Keratinocyte (primary cell): ENCODE measurements at regions not wholly inside any gene's neighbourhood (a gene's known extent, or its start where the extent isn't known, plus 50 kb on each side); places are given as distances from the start of the nearest gene placed in this dataset.

Experiments used
- EZH2 ChIP-seq: IDR thresholded peaks from one replicate; pipeline ENCODE4 v1.6.1; 2012; ENCODE audit warnings: inconsistent platforms, mild to moderate bottlenecking, low read length, moderate library complexity
- TF ChIP-seq, protein P1 (sequence below), 3 experiments: IDR thresholded peaks in 1 of 3; conservative IDR thresholded peaks in 1 of 3; optimal IDR thresholded peaks in 1 of 3; 2 replicates in 2 of 3; 3 replicates in 1 of 3; pipeline versions ENCODE3 to v1.5.1; 2011; ENCODE audit warnings: low read length in 3 of 3, mild to moderate bottlenecking in 3 of 3, moderate library complexity in 2 of 3, control low read depth in 1 of 3, inconsistent platforms in 1 of 3; ENCODE audit not compliant: insufficient read depth in 2 of 3; ENCODE audit errors: extremely low read depth in 1 of 3

DNA sequence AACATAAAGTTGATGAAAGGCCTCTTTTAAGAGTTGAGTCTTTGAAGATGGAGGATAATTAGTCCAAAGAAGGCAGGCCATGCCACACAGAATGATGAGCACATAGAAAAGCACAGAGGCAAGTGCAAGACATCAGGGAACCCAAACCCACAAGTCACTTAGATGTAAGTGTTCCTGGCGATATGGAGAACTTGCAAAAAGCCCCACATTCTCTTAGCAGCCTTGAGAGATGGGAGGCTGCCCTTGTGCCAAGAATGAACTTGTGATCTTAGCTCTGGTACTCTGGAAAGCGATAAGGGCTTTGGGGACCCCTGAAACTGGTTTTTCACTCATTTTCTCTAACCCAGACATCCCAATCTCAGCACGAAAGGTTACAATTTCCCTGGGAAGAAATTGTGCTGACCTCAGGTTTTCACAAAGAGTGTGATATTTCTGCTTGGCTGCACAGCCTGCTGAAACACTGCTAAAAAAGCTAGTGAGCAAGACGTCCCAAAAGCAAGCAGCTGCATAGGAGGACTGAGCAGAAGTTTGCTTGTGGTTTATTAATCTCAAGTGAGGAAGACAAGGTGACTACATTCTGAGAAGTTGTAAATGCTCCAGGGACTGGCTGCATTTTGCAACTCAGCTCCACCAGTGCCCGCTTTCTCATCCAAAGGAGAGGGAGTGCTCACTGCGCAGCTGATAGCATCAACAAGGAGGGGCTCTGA, 496.9 kb upstream of the CAMK1G start:
- TF ChIP-seq EZH2, result no peak
- TF ChIP-seq, protein P1, sequence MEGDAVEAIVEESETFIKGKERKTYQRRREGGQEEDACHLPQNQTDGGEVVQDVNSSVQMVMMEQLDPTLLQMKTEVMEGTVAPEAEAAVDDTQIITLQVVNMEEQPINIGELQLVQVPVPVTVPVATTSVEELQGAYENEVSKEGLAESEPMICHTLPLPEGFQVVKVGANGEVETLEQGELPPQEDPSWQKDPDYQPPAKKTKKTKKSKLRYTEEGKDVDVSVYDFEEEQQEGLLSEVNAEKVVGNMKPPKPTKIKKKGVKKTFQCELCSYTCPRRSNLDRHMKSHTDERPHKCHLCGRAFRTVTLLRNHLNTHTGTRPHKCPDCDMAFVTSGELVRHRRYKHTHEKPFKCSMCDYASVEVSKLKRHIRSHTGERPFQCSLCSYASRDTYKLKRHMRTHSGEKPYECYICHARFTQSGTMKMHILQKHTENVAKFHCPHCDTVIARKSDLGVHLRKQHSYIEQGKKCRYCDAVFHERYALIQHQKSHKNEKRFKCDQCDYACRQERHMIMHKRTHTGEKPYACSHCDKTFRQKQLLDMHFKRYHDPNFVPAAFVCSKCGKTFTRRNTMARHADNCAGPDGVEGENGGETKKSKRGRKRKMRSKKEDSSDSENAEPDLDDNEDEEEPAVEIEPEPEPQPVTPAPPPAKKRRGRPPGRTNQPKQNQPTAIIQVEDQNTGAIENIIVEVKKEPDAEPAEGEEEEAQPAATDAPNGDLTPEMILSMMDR (optimal IDR thresholded peaks at IDR 0.05 in 1 of 3, IDR thresholded peaks at IDR 0.05 in 1 of 3, conservative IDR thresholded peaks at IDR 0.05 in 1 of 3; ENCODE audit: extremely low read depth in 1 of 3, insufficient read depth in 2 of 3, low read length in 3 of 3), result no peak
